ENCODE measurements at regions not wholly inside any gene's neighbourhood (a gene's known extent, or its start where the extent isn't known, plus 50 kb on each side); places are given as distances from the start of the nearest gene placed in this dataset.

DNA sequence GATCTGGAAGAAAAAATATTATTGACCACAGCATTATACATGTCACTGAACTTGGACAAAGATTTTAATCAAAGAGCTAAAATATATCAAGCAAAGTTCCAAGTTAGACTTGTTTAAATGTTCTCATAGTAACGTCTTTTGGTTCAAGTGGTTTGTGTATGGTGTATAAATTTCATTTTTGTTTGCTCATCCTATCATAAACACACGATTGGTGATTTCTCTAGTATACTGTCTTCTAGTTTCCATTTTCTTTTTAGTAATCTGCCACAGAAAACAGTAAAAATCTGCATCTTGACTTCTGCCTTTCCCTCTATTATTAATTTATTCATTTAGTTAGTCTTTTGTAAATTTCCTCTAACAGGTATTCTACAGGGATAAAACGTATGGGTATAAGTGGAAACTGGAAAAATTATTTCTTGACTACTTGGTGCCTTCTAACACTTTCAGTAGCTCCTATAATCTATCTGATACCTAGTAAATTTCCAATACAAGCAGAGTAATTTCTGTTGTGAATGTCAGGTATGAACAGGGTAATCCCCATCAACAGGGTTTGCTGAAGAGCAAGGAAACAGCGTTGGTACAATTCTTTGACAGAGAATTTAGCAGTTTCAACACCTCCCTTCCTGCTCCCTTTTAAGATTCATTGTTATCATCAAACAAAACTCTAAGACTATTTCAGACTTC lies 268.0 kb downstream of the PTPRC start:
- no peak for TF ChIP-seq FOXP2 (optimal IDR thresholded peaks at IDR 0.05; ENCODE audit: borderline replicate concordance, extremely low read depth, extremely low read length, insufficient read depth)
- TF ChIP-seq, protein P1, sequence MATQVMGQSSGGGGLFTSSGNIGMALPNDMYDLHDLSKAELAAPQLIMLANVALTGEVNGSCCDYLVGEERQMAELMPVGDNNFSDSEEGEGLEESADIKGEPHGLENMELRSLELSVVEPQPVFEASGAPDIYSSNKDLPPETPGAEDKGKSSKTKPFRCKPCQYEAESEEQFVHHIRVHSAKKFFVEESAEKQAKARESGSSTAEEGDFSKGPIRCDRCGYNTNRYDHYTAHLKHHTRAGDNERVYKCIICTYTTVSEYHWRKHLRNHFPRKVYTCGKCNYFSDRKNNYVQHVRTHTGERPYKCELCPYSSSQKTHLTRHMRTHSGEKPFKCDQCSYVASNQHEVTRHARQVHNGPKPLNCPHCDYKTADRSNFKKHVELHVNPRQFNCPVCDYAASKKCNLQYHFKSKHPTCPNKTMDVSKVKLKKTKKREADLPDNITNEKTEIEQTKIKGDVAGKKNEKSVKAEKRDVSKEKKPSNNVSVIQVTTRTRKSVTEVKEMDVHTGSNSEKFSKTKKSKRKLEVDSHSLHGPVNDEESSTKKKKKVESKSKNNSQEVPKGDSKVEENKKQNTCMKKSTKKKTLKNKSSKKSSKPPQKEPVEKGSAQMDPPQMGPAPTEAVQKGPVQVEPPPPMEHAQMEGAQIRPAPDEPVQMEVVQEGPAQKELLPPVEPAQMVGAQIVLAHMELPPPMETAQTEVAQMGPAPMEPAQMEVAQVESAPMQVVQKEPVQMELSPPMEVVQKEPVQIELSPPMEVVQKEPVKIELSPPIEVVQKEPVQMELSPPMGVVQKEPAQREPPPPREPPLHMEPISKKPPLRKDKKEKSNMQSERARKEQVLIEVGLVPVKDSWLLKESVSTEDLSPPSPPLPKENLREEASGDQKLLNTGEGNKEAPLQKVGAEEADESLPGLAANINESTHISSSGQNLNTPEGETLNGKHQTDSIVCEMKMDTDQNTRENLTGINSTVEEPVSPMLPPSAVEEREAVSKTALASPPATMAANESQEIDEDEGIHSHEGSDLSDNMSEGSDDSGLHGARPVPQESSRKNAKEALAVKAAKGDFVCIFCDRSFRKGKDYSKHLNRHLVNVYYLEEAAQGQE (IDR thresholded peaks at IDR 0.05; ENCODE audit: insufficient read depth in 1 of 2, low read depth in 2 of 2, low read length in 2 of 2), result no peak
- TF ChIP-seq TAF1 (IDR thresholded peaks at IDR 0.05; ENCODE audit: borderline replicate concordance, insufficient read depth, low read length), result no peak
- no peak for TF ChIP-seq SIN3A (IDR thresholded peaks at IDR 0.05; ENCODE audit: borderline replicate concordance, insufficient read depth, low read length)
- no peak for TF ChIP-seq POLR2AphosphoS5 (IDR thresholded peaks at IDR 0.05; ENCODE audit: low read depth, low read length)

All from PFSK-1 (cell line).